ENCODE measurements at regions not wholly inside any gene's neighbourhood (a gene's known extent, or its start where the extent isn't known, plus 50 kb on each side); places are given as distances from the start of the nearest gene placed in this dataset.

DNA sequence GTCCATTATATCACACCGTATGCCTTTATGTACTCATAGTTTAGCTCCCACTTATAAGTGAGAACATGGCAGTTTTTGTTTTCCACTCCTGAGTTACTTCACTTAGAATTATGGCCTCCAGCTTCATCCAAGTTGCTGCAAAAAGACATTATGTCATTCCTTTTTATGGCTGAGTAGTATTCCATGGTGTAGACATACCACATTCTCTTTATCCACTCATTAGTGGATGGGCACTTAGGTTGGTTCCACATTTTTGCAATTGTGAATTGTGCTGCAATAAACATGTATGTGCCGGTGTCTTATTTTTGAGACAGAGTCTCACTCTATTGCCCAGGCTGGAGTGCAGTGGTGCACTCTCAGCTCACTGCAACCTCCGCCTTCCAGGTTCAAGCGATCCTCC lies 74.1 kb upstream of the IQSEC1 start:
- TF ChIP-seq, protein P1, sequence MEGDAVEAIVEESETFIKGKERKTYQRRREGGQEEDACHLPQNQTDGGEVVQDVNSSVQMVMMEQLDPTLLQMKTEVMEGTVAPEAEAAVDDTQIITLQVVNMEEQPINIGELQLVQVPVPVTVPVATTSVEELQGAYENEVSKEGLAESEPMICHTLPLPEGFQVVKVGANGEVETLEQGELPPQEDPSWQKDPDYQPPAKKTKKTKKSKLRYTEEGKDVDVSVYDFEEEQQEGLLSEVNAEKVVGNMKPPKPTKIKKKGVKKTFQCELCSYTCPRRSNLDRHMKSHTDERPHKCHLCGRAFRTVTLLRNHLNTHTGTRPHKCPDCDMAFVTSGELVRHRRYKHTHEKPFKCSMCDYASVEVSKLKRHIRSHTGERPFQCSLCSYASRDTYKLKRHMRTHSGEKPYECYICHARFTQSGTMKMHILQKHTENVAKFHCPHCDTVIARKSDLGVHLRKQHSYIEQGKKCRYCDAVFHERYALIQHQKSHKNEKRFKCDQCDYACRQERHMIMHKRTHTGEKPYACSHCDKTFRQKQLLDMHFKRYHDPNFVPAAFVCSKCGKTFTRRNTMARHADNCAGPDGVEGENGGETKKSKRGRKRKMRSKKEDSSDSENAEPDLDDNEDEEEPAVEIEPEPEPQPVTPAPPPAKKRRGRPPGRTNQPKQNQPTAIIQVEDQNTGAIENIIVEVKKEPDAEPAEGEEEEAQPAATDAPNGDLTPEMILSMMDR (IDR thresholded peaks at IDR 0.05) = no peak
- TF ChIP-seq POLR2A (IDR thresholded peaks at IDR 0.05) = no peak

Measured in Peyer's patch (tissue), 4 donors.